Stimulated activated CD4-positive, alpha-beta T cell treated with anti-CD3 and anti-CD28 coated beads, Interleukin-1b, Interleukin-23, amount 100 ng/mL, for 24 hours (primary cell): ENCODE measurements at regions not wholly inside any gene's neighbourhood (a gene's known extent, or its start where the extent isn't known, plus 50 kb on each side); places are given as distances from the start of the nearest gene placed in this dataset.
A peak's percentile ranks its signal among the peaks of the same experiment; 100 is the strongest.
"Not testable (repeated sequence)": the region's sequence is repeated elsewhere in the genome, so short reads cannot be mapped to it uniquely, and the experiment has no call there.

Source experiments
- DNase-seq, 4 experiments: peaks; one replicate each; pipeline ENCODE4 v3.0.0-alpha.2; 2020; ENCODE audit warnings: low read depth in 4 of 4, low spot score in 1 of 4

- no peak for DNase-seq
Measured at GRCh38 chrX:129361576-129361975, 161.7 kb downstream of the SMARCA1 start.

- peak in 2 of 4 experiments; percentile 7 to 9 for DNase-seq
Measured at GRCh38 chrX:129360175-129360574, 163.1 kb downstream of the SMARCA1 start.

- DNase-seq: no peak
Measured at GRCh38 chrX:129359269-129359668, 164.0 kb downstream of the SMARCA1 start.

GRCh38 chrX:129357428-129357827, 165.9 kb downstream of the SMARCA1 start:
- DNase-seq: not testable (repeated sequence)

- DNase-seq: no peak
Measured at GRCh38 chrX:129347291-129347690, 176.0 kb downstream of the SMARCA1 start.

- no peak for DNase-seq
Measured at GRCh38 chrX:129346574-129346973, 176.7 kb downstream of the SMARCA1 start.

- DNase-seq: not testable (repeated sequence)
Measured at GRCh38 chrX:129337264-129337663, 186.0 kb downstream of the SMARCA1 start.

- DNase-seq: no peak
Measured at GRCh38 chrX:129323115-129323514, 200.2 kb downstream of the SMARCA1 start.

- no peak for DNase-seq
Measured at GRCh38 chrX:129318375-129318774, 204.9 kb downstream of the SMARCA1 start.

- DNase-seq: no peak
Measured at GRCh38 chrX:129316461-129316860, 206.8 kb downstream of the SMARCA1 start.

GRCh38 chrX:129310000-129310399, 213.3 kb downstream of the SMARCA1 start:
- DNase-seq: no peak

GRCh38 chrX:129262912-129263311, 260.4 kb downstream of the SMARCA1 start:
- DNase-seq: no peak

- DNase-seq: not testable (repeated sequence)
Measured at GRCh38 chrX:129255516-129255915, 267.8 kb downstream of the SMARCA1 start.

GRCh38 chrX:129249563-129249962, 273.7 kb downstream of the SMARCA1 start:
- DNase-seq: no peak

- no peak for DNase-seq
Measured at GRCh38 chrX:129247642-129248041, 275.6 kb downstream of the SMARCA1 start.

- DNase-seq: no peak
Measured at GRCh38 chrX:129239371-129239770, 283.9 kb downstream of the SMARCA1 start.

- no peak for DNase-seq
Measured at GRCh38 chrX:129238011-129238410, 285.3 kb downstream of the SMARCA1 start.

- no peak for DNase-seq
Measured at GRCh38 chrX:129235903-129236302, 287.4 kb downstream of the SMARCA1 start.

GRCh38 chrX:129233786-129234185, 289.5 kb downstream of the SMARCA1 start:
- DNase-seq: no peak

GRCh38 chrX:129230850-129231512, 292.3 kb downstream of the SMARCA1 start:
- DNase-seq: no peak

- DNase-seq: no peak
Measured at GRCh38 chrX:129230168-129230567, 293.1 kb downstream of the SMARCA1 start.

- no peak for DNase-seq
Measured at GRCh38 chrX:129227366-129227765, 295.9 kb downstream of the SMARCA1 start.

GRCh38 chrX:129193357-129193756, 329.9 kb downstream of the SMARCA1 start:
- DNase-seq: no peak
